ENCODE measurements at regions not wholly inside any gene's neighbourhood (a gene's known extent, or its start where the extent isn't known, plus 50 kb on each side); places are given as distances from the start of the nearest gene placed in this dataset.
"Not testable (repeated sequence)": the region's sequence is repeated elsewhere in the genome, so short reads cannot be mapped to it uniquely, and the experiment has no call there.

DNA sequence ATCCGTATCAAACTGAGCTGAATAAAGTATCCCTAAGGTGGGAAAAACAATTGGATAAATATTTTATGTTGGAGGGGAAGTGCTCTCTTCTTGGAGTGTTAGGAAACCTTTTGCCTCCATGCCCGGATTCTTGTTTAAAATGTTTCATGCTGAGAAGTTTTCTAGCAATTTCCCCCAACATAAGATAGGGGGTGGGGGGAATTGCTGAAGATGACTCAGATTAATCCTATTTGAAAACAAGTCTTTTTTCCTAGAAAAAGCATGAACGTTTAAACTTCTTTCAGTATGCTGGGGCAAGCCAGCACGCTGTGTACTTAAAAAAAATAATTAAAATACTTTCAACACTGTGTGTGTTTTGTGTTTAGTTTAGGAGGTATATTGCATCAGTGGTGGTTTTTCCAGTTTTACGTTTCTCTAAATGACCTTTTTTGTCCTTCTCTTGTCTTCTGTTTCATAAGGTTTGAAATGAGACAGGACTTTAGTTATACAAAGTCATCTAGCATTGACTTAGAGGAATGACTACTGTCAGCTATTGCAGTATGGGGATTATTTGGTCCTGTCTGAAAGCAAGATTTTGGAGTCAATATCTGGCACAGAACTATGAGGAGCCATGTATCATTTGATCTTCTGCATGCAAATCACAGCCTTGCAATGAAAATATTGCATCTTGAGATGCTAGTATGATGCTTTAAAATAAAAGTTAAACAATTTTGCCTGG lies 295.9 kb downstream of the GATA3 start:
- no peak for DNase-seq

DNA sequence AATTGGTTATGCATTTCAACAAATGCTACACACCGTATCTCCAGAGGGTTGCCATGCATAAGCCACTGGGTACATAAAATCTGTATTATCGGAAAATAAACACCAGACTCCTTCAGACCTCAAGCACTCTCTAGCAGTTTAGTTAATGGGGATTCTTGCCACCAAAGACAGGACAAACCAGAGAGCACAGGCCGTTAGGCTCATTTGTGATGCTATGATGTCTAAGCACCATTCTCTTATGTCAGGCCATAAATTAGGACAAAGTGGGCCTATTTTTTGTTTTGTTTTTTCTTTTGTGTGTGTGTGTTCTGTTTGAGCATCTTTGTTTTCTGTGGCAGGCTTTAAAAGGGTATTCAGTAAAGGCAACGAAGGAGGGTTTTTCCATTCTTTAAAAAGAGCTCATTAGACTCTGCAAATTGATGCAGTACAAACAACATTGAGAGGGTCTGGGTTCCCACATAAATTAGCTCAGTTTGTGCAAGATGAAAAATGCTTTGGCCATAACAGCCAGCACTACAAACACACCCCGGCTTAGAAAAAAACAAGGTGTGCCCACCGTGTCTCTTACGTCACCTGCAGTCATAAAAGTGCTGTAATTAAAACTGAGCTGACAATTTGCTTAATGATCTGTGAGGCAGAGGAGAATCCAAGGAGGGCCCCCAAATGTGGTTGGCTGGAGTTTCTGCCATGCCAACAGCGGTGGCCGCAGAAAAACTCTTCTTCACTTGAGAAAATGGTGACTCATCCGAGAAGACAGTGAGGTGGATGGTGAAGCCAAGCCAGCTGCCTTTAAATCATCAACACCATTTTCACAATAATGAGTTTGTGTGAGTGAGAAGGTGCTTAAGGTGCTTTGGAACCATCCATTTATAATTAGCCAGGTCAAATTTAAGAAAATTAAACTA lies 297.9 kb downstream of the GATA3 start:
- DNase-seq = no peak

DNA sequence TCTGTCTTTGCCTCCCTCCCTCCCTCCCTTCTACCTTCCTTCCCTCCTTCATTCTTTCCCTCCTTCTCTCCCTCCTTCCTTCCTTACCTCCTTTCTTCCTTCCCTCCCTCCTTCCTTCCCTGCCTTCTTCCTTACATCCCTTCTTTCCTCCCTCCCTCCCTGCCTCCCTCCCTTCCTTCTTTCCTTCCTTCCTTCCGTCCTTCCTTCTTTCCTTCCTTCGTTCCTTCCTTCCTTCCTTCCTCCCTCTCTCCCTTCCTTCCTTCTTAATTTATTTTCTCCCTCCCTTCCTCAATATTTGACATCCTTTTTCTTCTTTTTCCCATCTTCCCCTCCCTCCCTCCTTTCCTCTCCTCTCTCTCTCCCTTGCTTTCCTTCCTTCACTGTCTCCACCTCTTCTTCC lies 301.8 kb downstream of the GATA3 start:
- DNase-seq = no peak

DNA sequence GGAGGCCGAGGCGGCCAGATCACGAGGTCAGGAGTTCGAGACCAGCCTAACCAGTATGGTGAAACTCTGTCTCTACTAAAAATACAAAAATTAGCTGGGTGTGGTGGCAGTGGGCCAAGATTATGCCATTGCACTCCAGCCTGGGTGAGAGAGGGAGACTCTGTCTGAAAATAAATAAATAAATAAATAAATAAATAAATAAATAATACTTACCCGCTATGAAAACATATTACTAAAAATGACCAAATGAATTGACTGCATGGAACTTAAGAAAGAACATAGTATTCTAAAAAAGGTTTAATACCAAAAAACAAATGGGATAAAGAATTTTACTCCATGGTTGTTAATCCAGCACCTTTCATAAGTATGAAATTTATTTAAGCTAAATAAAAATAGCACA lies 305.0 kb downstream of the GATA3 start:
- DNase-seq = no peak

DNA sequence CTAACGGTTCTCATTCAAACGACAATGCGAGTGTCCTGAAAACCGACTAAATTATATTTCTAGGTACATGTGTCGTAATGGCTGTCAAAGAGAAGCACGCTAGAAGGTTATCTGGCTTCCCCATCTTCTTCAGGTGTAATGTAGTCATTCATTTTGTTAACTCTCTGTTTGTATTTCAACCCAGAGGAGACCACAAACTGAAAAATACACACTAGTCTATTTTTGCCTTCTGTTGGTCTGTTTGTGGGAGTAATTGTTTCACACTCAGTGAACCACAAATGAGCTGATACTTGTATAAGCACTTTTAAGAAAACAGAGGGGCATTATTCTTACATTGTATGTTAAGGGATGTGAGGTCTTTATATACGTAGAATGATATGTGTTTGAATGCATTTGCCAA lies 305.9 kb downstream of the GATA3 start:
- DNase-seq = no peak

DNA sequence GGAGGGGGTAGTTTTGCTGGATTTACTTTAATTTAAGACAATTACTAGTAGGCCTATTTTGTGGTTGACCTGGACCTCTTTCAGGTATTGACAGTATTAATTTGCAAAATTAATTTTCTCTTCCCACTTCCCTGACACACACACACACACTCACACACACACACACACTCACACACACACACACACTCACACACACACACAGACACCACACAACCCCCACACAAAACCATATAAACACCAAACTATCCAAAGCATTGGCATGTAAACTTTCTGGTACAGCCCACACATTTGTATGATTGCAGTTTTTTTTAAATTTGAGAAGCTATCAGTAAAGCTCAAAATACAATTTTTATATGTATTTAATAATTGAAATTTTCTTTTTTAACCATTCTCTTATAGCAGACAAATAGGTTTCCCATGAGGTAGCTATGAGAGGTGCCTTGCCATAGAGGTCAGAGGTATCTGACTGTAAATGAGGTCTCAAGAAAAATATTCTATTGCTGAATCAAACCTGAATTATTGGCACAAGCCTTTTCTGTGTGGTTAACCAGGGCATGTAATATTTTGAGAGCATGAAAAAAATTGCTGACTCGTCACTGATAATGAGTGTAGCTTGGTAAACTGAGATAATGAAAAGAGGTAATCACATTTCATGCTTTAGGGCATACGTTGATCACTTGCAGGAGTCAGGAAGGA lies 306.5 kb downstream of the GATA3 start:
- DNase-seq = no peak

DNA sequence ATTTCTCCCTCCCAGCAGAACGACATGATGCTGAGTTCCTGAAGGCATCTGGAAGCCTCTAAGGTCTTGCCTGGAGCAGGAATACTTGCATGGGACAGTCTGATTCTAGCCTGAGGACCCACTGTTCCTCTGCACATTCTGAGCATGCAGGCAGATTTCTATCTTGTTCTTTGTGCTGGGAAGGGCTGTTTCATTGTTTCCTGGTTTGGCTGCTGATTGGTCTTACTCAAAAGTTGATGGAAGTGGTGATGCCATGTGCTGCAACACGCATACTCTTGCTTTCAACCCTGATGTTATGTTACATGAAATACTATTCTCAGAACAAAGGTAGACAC lies 307.0 kb downstream of the GATA3 start:
- DNase-seq = no peak

DNA sequence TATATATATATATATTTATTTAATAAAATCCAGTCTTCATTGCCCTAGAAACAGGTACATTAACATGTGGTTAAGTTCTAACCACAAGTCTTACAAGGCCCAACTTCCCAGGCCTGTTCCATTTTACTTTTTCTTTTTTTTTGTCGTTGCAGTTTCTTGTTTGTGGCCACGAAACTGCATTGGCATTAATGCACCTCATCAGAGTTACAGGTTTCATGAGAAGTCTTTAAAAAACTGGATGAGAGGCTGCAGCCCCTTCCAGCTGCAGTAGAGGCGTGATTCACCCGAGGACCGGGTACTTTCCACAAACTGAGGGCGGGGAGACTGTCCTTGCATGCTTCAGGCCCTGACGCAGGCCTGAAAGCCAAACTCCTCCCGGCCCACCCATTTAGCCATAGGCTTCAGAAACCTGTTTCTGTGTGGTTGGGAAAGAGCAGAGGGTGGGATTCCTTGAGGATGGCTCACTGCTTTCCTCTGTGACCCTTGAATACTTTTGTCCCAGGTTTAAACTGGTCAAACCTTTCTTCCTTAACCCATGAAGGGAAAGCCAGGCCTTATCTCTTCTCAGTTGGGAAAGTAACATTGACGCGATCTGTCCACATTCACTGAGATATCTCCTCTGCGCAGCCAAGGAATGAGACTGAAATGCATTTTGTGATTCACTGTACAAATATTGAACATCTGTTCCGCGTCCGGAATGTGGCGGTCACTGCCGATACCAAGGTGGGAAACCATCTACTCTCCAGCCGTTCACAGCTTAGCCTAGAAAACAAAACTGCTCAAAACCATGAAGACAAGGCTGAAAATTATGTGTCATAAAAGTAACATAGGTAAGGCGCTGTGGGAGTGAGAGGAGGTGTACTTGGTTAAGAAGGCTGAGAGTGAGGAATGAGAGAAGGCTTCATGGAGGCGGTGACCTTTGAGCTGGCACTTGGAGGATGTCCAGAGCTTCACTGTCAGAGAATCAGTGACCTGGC lies 311.7 kb downstream of the GATA3 start:
- no peak for DNase-seq

DNA sequence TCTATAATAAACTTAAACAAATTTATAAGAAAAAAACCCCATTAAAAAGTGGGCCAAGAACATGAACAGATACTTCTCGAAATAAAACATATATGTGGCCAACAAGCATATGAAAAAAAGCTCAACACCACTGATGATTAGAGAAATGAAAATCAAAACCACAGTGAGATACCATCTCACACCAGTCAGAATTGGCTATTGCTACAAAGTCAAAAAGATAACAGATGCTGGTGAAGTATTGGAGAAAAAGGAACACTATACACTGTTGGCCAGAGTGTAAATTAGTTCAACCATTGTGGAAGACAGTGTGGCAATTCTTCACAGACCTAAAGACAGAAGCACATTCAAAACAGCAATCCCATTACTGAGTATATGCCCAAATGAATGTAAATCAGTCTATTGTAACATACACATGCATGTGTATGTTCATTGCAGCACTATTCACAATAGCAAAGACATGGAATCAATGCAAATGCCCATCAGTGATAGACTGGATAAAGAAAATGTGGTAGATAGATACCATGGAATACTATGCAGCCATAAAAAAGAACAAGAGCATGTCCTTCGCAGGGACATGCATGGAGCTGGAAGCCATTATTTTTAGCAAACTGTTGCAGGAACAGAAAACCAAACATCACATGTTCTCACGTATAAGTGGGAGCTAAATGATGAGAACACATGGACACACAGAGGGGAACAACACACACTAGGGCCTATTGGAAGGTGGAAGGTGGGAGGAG lies 313.4 kb downstream of the GATA3 start:
- not testable (repeated sequence) for DNase-seq

DNA sequence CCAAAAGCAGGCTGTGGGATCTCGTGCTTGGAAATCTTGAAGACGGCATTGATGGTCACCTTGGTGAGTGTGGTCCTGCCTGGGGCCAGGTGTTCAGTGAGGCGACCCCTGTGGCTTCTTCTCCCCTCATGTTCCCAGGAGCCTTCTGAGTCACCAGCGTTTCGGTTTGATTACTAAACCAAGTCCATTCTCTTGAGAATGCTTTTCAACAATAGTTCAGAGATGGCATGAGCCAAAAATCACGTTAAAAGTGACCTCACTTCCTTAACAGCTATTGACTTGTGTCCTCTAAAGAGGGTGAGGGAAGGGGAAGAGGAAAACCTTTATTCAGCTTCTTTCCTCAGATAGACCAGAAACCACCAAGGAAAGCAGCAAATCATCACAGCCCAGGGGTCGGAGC lies 315.2 kb downstream of the GATA3 start:
- DNase-seq = no peak

DNA sequence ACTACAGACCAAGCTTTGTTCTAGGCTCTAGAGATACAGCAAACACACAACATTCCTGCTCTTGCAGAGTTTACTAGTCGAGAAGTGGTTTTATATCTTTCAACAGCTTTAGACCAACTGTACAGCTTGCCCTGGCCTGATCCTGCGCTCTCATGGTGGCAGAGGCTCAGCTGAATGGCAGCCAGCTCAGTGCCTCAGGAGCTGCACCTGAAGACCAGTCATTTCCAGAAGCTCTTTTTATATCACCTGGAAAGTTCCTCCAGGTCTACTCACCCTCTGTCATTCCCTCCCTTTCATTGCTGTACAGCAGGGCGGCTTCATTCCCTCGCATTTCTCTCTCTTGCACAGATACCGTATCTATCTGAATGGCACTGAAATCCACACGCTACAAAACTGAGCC lies 319.8 kb downstream of the GATA3 start:
- no peak for DNase-seq

DNA sequence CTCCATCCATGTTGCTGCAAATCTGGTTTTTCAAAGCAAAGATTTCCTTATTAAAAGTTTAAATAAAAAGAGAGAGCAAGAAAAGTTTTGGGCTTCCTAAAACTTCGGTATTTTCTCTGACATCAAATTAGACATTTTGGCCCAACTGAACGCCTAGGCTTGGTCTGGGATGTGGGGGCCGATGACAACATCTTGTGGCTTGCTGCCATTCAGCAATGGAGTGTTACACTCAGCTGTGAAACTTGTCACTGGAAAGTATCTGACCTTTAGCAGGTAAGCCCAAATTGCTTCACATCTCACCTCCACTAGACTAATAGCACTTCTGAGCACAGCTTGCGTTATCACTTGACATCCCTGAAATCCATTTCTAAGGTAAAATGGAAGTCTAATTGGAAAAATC lies 320.6 kb downstream of the GATA3 start:
- no peak for DNase-seq

DNA sequence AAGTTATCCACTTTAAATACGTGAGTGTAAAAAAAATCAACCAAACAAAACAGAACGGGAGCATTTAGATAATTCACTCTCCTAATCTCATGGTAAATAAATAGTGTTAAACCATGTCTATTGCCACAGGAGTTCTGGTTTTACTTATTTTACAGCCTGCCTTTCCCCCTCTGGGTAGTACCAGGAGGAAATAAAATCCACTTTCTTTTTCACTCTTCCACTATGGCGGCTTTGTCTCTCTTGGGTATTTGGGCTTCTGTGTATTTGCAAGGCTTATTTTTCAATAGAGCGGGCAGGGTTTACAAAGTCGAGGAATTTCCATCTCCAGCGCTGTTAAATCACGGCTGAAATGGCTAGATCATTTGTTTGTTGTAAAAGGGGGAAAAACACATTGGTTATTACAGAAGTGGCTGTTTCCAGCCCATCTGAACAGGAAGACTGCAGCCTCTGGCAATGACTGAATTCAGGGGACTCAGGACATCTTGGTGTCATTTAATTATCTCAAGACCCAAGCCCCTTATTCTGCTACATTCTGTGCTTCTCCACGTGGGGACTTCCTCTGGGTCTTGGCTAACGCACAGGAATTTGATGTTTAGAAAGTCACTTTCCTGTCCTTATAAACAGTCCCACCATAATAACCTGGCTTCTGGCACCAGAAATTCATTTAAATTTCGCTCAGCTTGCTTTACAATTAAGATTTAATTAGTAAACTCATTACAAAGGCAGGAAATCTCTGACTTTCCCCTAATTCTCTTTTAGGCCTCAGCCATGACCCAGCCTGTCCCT lies 323.9 kb downstream of the GATA3 start:
- no peak for DNase-seq

DNA sequence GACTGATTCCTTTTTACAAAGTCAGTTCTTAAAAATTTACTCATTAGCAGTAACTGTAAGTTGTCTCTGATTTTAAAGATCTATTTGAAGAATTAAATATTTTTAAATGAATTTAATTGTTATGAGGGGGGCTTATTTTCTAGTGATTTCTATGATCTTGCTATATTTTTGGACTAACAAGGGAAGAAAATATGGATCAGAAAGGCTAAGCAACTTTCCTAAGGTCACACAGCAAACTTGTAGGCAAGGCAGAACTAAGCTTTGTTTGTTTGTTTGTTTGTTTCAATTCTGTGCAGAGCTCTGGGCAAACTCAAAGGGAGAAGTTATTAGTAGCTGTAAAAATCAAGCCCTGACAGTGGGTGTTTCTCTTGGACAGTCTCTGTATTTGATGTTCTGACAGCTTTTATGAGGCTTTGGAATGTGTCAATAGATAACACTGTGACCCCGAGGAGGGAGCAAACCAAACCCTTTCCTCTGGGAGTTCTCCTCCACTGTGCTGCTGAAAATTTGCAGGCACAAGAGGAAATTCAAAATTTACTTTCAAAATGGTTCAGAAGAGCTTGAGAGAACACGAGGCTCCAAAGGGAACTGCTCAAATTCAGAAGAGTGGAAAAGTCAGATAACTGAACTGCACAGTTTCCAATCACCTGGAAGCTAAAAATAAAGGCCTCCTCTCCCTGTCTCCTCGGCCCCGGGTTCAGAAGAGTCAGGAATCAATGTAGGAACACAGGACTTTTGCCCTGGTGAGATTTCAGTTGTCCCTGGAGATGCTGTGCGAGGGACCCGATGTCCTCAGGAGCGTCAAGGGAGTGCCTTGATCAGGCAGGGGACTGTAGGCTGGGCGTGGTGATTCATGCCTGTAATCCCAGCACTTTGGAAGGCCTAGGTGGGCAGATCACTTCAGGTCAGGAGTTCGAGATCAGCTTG lies 325.7 kb downstream of the GATA3 start:
- DNase-seq = no peak

DNA sequence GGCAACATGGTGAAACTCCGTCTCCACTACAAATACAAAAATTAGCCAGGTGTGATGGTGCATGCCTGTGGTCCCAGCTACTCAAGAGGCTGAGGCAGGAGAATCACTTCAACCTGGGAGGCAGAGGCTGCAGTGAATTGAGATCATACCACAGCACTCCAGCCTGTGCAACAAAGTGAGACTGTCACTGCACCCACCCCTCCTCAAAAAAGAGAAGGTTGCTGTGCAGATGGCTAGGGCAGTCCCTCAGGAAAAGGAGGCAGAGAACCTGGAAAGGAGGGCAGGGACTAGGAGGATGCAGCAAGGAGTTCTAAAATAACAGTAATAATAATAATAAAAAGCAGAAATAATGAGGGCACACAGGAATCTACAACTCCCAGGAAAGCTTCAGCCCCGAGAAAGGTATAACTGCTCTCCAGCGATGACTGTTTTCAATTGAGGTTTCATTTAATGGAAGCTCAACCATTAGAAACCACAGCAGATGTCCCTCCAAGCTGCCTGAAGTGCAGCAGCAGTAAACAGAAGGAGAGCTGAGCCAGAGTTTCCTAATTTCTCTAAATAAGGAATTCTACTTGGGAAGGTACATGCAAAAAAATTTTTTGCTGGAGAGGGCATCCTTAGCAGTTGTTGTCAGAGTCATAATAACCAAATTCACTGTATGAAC lies 326.5 kb downstream of the GATA3 start:
- DNase-seq = no peak

DNA sequence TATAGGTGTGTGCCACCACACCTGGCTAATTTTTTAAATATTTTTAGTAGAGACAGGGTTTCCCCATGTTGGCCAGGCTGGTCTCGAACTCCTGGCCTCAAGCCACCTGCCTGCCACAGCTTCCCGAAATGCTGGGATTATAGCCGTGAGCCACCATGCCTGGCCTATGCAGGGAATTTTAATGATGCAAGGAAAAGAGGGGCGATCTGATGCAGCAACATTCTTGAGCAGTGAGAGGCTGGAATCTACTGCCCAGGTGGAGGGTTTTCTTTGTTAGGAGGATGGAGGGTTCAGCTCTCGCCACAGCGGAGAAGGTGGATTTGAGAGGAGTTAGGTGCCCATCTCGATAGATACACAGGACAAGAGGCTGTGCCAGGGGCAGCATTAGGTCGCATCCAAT lies 332.3 kb downstream of the GATA3 start:
- no peak for DNase-seq

DNA sequence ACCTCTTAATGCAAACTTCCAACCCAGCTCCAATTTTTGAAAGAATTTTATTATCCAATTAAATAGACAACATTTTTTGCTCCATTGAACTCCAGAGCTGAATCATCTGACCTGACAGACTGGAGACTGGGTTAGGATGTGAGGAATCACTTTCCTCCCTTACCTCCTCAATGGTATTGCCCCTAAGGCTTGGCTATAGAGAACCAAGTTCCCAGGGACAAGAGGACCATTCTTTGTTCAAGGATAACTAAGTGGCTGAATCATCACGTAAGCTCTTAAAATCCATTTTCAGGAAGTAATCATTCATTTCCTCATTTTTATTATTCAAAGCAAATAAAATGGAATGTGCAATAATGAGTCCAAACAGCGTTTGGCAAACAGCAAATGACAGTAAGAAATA lies 335.1 kb downstream of the GATA3 start:
- no peak for DNase-seq

DNA sequence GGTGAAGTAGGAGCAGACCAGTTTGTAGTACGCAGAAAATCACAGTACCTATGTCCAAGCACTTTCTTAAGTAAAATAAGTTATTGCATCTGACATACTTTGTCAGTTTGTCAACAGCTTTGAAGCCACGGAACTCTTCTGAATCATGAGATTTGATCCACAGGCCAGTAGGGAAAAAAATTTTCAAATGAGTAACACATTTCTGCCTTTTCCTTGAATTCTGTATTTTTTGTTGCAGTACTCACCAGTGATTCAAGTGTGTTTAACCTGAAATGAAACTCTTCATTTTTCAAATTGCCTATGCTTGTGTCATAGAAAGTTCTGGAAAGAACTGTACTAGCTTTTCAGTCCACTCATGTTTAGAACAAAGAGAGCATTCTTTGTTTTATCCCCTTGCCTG lies 337.7 kb downstream of the GATA3 start:
- no peak for DNase-seq

DNA sequence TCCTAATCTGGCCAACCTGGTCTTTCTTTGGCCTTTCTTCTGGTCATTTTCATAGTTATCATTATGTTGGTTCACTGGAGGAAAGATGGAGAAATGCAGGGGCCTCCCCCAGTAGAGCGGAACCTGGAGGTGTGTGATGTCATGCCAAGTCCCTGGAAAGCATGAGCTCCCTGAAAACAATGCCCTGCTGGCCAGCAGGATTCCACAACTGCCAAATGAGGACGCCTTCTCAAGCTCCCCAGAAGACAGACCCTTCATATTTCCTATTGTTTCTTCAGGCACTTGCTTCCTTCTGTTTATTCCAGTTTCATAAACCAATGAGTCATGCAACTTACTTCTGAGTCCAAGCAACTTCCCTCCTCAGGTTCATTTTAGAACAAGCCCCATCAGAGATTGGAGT lies 339.0 kb downstream of the GATA3 start:
- no peak for DNase-seq

All from amniotic stem cell (primary cell).